NCI-H524 treated with DMSO at 0.1 percent for 48 hours (cell line): ENCODE measurements at regions not wholly inside any gene's neighbourhood (a gene's known extent, or its start where the extent isn't known, plus 50 kb on each side); places are given as distances from the start of the nearest gene placed in this dataset.
A peak's percentile ranks its signal among the peaks of the same experiment; 100 is the strongest.

ENCODE experiments used
- DNase-seq: peaks from one replicate; lab custom pipeline; 2025; lab: John Stamatoyannopoulos, UW

DNA sequence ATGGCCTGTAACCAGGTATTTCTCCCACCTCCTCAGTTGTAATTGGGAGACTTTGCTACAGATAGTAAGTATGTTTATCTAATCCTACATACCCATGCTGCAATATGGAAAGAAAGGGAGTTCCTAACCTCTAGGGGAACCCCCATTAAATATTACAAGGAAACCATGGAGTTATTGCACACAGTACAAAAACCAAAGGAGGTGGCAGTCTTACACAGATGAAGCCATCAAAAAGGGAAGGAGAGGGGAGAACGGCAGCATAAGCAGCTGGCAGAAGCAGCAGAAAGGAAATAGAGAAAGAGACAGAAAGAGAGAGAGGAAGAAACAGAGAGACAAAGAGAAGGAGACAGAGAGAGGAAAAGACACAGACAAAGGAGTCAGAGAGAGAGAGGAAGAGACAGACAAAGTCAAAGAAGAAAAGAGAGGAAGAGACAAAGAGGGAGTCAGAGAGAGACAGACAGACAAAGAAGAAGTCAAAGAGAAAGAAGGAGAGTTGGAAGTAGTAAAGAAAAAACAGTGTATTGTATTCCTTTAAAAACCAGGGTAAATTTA lies 142.9 kb downstream of the FASLG start:
- DNase-seq: no peak

DNA sequence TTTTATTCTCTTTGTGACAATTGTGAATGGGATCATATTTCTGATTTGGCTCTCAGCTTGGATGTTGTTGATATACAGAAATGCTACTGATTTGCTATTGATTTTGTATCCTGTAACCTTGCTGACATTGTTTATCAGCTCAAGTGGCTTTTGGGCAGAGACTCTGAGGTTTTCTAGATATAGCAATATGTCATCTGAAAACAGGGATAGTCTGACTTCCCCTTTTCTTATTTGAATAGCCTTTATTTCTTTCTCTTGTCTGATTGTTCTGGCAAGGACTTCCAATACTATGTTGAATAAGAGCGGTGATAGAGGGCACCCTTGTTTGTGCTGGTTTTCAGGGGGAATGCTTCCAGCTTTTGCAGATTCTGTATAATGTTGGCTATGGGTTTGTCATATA lies 150.8 kb downstream of the FASLG start:
- DNase-seq: no peak

- DNase-seq: no peak
Measured at GRCh38 chr1:172810480-172811175, 151.7 kb downstream of the FASLG start.

GRCh38 chr1:172811694-172812093 lies 152.8 kb downstream of the FASLG start:
- DNase-seq: no peak

GRCh38 chr1:172812118-172812517 lies 153.2 kb downstream of the FASLG start:
- DNase-seq: no peak

GRCh38 chr1:172813330-172813729 lies 154.4 kb downstream of the FASLG start:
- DNase-seq: no peak

- DNase-seq: no peak
Measured at GRCh38 chr1:172814428-172814827, 155.5 kb downstream of the FASLG start.

- DNase-seq: no peak
Measured at GRCh38 chr1:172815740-172816139, 156.8 kb downstream of the FASLG start.

GRCh38 chr1:172818841-172819527 lies 160.1 kb downstream of the FASLG start:
- DNase-seq: no peak

GRCh38 chr1:172820475-172821158 lies 161.7 kb downstream of the FASLG start:
- DNase-seq: no peak

DNA sequence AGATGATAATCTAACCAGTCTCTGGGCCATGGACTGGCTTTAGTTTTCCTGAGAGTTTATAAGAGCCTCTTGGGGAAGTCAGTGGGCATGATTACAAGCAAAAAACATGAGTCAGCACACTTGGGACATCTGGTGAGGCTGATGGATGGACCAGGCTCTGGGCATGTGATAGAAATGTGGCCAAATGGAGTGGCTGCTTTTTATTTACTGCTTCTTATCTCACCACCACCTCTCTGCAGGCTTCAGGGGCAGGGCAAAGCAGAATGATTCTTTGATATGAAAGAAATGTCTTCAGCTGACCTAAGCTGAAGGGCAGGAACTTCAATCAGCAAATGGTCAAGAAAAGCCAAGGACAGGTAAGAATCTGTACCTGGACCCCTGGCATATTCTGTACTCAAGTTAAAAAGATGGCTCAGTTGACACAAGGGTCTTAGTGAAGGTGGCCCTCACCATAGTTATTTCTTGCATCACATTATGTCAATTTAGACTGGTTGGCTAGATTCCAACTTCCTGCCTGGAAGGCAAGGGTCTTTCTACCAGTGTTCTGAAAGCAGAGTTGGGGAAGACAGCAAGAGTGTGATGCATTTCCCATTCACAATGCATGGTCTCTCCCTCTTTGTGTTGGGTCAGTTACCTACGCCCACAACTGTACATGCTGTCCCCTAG lies 162.8 kb downstream of the FASLG start:
- peak; percentile 16 for DNase-seq

- no peak for DNase-seq
Measured at GRCh38 chr1:172822886-172823285, 164.0 kb downstream of the FASLG start.

- no peak for DNase-seq
Measured at GRCh38 chr1:172823534-172823933, 164.6 kb downstream of the FASLG start.

GRCh38 chr1:172824209-172824608 lies 165.3 kb downstream of the FASLG start:
- no peak for DNase-seq

DNA sequence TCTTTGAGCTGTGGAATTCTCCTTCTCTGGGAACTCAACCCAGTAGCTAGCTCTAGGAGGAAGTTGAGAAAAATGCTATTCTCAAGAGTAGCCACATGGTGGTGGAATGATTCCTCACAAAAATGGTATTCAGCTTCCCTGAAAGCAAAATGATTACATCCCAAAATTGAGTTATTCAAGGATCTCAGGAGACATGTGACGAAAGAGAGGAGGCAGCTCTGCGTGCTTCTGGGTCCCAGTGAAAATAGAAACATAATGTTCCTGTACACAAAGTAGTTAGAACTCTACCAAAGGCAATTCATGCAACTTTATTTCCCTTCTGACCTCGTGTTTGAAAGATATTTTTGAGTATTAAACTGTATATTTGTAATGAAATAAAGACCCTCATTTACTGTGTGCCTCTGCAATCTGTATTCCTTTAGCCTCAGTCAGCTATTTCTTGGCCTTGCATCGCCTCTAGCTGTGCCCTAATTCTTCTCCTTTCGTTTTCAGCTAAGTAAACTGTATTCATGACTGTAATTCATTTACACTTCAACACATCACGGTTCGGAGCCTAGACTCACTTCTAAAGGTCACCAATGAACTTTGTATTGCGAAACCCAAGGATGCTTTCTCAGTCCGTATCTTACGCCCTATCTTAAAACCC lies 167.3 kb downstream of the FASLG start:
- DNase-seq: peak; percentile 33

DNA sequence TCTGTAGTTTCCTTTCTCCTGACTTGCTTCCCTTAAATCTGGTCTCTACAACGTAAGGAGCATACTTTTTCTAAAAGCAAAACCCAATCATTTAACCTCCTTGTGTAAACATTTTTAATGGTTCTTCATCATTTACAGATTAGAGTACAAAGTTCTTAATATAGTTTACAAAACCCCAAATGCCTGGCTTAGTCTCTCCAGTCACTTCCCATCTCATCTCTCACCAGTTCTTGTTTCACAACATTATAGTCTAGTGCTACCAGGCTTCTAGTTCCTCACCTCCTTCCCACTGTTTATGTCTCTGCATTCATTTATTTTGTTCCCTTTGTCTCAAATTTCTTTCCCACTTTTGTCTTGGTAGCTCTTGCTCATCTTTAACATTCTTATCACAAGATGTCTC lies 168.4 kb downstream of the FASLG start:
- DNase-seq: no peak

- no peak for DNase-seq
Measured at GRCh38 chr1:172827841-172828240, 168.9 kb downstream of the FASLG start.

DNA sequence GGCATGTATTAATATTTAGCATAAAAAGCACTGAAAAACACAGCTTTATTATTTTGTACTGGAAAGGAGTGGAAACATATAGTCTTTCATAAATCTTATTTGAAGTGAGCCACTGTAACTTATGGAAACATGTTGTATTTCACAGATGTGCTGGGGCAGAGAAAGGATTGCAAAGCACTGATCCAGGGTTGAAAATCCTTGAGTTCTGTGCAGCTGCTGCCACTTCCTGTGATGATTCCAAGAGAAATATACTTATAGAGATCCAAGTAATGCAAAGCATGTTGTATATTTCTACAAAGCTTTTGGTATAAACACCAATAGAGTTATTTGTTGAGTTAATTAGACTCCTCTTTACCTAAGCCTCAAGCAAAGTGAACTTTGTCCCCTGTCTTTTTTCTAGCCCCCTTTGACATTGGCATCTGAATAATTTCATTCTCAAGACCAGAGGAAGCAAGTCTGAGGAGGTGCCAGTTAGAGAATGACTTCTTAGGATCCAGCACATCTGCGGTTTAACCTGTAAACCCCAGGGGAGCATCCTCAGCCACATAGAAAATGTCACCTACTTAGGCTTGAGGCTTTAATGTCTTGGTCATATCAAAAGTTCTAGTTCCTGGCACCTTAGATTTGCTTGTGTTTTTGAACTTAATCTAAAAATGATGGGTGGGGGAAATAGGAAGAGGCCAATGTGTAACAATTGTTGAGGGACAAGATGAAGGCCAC lies 173.3 kb downstream of the FASLG start:
- DNase-seq: no peak

- DNase-seq: no peak
Measured at GRCh38 chr1:172833954-172834353, 175.1 kb downstream of the FASLG start.

- no peak for DNase-seq
Measured at GRCh38 chr1:172834609-172835008, 175.7 kb downstream of the FASLG start.

DNA sequence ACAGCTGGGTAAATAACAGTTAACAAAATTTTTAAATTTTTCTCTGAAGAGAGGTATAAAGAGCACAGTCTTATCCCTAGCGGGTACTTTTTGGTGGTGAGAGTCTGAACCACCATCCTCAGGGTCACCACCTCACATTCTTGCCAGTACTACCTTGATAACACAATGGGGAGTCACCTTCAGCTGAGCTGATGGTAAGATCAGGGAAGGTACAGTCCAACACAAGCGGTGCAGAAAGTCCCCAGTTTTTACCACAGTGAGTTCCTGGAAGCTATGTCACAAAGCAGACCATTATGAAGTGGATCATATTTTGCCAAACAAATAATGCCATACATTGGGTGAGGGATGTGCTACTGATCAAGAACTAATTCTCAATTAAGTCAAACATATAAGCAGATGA lies 176.9 kb downstream of the FASLG start:
- DNase-seq: no peak
